SK-N-SH (cell line): ENCODE measurements at regions not wholly inside any gene's neighbourhood (a gene's known extent, or its start where the extent isn't known, plus 50 kb on each side); places are given as distances from the start of the nearest gene placed in this dataset.

ENCODE experiments used
- CTCF ChIP-seq: fragments of 200-600 bp; sonication (generic); IDR thresholded peaks from 2 replicates; pipeline ENCODE4 v1.6.1; 2017; ENCODE audit warnings: antibody characterized with exemption, mild to moderate bottlenecking, moderate library complexity
- EP300 ChIP-seq, 2 experiments: IDR thresholded peaks; 2 replicates each; pipeline versions ENCODE4 v1.4.0 to v1.6.1; 2012; ENCODE audit warnings: borderline replicate concordance in 1 of 2, low read depth in 1 of 2, low read length in 1 of 2
- IRF3 ChIP-seq: fragments of 150-350 bp; IDR thresholded peaks from 2 replicates; pipeline ENCODE4 v1.6.1; 2016; ENCODE audit warnings: mild to moderate bottlenecking, low read depth, low read length
- RAD21 ChIP-seq: IDR thresholded peaks from 2 replicates; pipeline ENCODE4 v1.6.1; 2012; ENCODE audit warnings: mild to moderate bottlenecking, low read length
- RFX5 ChIP-seq: IDR thresholded peaks from 2 replicates; pipeline ENCODE4 v1.6.1; 2012; ENCODE audit warnings: mild to moderate bottlenecking, improper control_type of control experiment, low read length
- RXRA ChIP-seq: IDR thresholded peaks from 2 replicates; pipeline ENCODE4 v1.4.0; 2012; ENCODE audit warnings: low read depth, mild to moderate bottlenecking, borderline replicate concordance
- TAF1 ChIP-seq: IDR thresholded peaks from 2 replicates; pipeline ENCODE4 v1.6.1; 2012; ENCODE audit warnings: low read depth, mild to moderate bottlenecking, low read length, moderate library complexity, borderline replicate concordance
- TCF12 ChIP-seq: IDR thresholded peaks from 2 replicates; pipeline ENCODE4 v1.4.0; 2012

DNA sequence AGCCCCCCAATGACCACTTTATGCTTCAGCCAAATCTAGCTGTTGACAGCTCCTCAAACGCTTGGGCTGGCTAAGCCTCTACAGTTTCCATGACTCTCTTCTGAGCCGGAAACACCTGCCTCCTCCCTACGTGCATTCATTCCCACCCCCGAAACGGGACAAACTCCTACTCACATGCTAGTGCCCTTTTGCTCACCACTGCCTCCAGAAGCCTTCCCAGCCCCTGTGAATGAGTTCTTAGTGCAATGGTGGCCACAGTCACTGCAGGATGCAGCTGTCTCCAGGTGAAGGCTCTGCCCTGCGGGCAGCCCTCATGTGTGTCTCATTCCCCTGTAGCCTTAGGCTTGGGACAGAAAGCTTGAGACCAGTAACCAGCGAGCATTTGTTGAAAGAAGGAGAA lies 68.8 kb upstream of the DAB2IP start:
- TF ChIP-seq IRF3 (no peak), RAD21 (no peak), TAF1 (no peak), EP300 (IDR thresholded peaks at IDR 0.05; ENCODE audit: borderline replicate concordance in 1 of 2, low read depth in 1 of 2, low read length in 1 of 2) (no peak), RXRA (no peak), CTCF (no peak), TCF12 (no peak), RFX5 (no peak)
